GM18907 (cell line): ENCODE measurements at regions not wholly inside any gene's neighbourhood (a gene's known extent, or its start where the extent isn't known, plus 50 kb on each side); places are given as distances from the start of the nearest gene placed in this dataset.

Experiments used
- ATAC-seq: cut with Tn5 transposase; IDR thresholded peaks from one replicate; pipeline ENCODE4 v1.9.1; 2021; ENCODE audit warnings: mild to moderate bottlenecking, moderate library complexity; ENCODE audit not compliant: unreplicated experiment

DNA sequence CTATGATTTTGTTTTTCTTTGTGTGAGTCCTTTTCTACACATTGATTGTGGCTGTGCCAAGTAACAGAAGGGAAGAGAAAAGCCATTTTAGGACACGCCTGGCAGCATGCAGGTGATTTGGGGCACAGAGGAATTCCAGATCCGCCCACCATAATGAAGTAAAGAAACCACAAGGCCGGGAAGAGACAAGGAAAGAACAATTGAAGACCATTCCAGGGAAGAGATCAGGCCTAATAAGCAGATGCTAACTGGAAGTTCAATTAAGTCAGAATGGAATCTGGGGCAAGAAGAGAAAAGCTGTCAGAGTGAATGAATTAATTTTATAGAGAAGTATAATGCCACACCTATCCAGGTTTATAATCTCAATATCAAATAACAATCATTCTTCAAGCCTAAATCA, 110.2 kb upstream of the ISL1 start:
- no peak for ATAC-seq

DNA sequence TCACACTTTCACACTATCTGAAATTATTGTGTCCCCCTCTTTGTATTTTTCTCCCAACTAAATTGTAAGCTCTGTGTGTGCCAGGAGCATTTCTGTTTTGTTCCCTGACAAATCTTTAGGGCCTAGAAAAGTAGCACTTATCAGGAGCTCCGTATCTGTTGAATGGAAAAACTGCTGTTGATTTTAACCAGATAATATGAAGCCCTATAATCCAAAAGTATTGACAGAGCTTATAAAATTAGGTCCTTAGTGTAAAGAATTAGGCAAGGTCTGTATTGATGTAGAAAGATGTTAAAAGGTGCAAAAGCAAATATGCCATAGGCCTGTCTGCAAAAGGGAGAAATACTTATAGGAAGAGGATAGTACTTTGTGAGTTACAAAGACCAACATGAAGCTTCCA, 109.4 kb upstream of the ISL1 start:
- ATAC-seq, result no peak

DNA sequence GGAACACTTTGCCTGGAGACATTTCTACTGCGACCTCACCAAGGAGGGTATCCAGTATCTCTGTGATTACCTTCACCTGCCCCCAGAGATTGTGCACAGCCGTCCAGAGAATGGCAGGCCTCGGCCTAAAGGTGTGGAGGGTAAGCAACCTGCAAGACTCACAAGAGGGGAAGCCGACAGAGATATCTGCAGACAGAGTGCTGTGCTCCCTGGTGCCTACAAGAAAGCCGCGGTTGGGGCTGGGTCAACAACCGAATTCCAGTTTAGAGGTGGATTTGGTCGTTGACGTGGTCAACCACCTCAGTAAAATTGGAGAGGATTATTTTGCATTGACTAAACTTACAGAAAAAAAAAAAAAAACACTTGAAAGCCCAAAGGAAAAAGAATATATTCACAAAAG, 107.8 kb upstream of the ISL1 start:
- no peak for ATAC-seq

DNA sequence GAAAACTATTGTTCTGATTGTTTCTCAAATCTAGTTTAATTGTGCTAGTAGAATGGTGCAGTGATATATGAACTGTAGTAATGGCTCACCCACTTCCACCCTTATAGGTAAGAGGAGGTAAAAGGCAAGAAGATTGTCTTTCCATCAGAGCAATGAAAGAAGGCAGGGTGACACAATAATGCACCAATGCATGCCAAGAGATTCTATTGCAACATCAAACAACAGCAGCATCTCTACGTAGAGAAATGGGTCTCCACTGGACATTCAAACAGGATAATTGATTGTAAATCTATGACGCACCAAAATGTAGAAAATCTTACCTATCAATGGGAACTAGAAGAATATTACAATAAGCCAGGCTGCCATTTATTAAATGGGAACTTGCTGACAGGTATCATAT, 107.0 kb upstream of the ISL1 start:
- no peak for ATAC-seq

DNA sequence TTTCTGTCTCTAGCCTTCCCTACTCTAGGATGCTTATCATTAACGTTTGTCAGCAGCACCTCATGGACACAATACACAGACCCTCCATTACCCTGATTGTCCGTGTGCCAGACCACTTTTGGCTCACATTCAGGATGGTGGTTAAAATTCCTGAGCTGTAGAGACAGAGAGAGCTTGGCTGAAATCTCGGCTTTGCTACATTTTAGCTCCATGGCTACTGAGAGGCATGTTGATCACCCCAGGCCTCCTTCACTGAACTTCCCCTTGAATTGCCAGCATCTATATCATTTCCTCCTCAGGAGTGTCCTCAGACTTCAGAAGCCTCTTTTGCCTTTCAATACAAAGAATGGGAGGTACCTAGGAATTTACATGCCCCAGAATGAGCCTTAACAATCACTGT, 104.7 kb upstream of the ISL1 start:
- no peak for ATAC-seq

DNA sequence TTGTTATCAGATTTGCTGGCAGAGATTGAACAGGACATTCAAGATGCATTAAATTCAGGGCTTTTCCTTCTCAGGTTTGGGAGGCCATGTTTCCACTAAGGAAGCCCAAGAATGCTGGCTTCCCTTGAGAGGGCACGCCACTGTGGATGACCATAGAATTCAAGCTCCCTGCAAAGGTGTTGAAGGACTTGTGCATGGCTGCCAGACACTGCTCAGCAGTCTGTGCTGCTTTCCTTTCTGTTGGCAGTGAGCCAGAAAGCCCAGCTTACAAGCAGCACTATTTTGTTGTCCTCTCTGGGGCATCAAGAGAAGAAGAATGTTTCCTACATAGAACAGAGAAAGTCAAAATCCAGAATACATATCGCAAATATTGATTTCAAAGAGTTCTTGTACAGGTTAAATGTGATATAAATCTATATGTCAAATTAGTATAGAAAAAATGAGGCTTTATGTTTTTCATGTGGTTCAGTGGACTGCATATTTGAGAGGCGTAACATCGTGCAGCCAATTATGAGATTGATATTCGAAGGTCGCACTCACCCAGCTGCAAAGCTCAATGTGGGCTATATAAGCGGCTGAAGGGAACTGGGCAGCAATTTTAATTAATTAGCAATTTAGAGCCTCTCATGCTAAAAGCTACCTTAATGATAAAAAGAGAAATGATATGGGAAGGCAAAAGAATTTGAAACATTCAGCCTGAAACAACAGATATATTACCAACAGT, 103.1 kb upstream of the ISL1 start:
- no peak for ATAC-seq

DNA sequence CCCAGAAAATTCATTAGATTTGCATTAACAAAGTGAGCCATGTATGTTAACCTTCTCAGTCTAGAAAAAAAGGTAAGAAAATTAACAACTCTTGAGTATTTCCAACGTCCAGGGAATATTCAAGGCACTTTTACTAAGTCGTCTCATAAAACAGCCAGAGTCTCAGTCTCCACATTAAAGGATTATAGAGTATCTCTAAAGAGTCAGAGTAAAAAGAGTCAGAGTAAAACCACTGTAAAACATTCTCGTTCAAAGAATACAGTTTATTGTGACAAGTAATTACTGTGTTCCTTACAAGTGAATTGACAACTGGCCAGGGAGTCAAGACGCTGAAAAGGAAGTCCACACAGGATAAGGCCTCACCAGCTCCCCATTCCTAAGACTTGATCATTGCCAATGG, 97.2 kb upstream of the ISL1 start:
- ATAC-seq, result no peak

DNA sequence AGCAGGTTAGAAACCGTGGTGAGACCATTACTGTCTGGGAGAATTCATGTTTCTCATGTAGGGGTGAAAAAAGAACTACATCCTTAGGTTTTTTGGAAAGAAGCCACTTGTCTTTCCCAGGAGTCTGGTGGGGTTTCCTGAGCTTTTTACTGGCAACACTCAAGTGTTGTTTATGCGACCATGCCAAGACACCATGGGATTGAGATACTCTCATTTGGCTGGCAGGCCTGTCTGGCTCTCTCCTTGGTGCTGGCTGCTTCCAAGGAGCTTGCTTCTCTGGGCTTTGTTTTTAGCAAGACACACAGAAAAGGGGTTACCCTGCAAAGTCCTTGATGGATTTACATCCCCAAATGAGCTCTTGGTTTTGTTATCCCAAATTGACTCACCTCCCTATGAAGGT, 80.9 kb upstream of the ISL1 start:
- no peak for ATAC-seq

DNA sequence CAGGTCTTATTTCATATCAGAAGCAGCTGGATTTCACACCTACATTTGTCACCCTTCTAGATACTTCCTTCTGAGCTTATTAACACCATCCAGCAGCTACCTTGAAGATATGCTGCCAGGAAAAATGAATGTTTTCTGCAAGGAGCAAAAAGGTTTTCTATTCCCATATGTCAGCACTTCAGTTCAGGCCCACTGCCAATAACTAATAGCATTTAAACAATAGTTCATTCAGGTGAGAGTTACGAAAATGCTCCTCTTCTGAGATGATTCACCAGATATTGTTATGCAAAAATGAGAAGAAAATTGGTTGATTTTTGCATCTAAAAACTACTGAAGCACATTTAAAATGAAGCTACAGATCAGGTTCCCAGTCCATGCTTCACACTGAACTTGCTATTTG, 56.4 kb upstream of the ISL1 start:
- ATAC-seq, result no peak
